ENCODE measurements at regions not wholly inside any gene's neighbourhood (a gene's known extent, or its start where the extent isn't known, plus 50 kb on each side); places are given as distances from the start of the nearest gene placed in this dataset.
"Not testable (repeated sequence)": the region's sequence is repeated elsewhere in the genome, so short reads cannot be mapped to it uniquely, and the experiment has no call there.

DNA sequence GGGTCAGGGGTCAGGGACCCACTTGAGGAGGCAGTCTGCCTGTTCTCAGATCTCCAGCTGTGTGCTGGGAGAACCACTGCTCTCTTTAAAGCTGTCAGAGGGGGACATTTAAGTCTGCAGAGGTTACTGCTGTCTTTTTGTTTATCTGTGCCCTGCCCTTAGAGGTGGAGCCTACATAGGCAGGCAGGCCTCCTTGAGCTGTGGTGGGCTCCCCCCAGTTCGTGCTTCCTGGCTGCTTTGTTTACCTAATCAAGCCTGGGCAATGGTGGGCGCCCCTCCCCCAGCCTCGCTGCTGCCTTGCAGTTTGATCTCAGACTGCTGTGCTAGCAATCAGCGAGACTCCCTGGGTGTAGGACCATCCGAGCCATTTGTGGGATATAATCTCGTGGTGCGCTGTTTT lies 830.5 kb upstream of the ANO3 start:
- not testable (repeated sequence) for DNase-seq (ENCODE audit: low read depth, low spot score)

DNA sequence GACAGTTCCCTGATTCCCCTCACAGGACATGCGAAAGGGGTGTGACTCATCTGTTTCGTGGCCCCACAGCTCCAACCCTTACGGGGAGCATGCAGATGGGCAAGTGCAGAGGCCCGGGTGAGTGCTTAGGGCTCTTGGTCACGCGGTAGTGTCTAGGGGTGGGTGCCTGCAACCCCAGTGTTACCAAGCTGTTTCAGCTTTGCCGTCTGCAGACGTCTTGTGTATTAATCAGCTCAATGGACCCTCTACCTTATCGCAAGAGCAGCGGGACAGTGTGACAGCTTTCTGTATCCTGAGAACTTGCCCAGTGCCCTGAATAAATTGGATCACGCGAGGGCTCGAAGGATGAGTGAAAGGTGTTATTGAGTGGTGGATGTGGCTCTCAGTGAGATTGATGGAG lies 816.4 kb upstream of the ANO3 start:
- DNase-seq (ENCODE audit: low read depth, low spot score) = no peak

DNA sequence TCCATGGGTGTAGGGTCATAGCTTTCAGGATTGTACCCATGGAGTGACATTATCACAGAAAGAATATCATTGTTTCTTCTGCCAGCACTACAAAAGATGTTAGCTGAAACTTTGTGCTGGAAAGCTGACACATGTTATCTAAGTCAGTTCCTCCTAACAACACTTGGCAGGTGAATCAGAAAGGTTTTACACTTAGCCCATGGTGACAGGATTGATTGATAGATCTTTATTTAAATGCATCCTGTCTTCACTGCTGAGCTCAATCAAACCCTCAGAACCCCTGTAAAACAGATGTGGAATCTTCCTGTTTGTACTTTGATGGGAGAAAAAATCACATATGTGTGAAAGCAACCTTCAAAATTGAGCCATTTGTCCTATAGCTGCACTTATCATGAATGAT lies 811.5 kb upstream of the ANO3 start:
- DNase-seq (ENCODE audit: low read depth, low spot score) = no peak

DNA sequence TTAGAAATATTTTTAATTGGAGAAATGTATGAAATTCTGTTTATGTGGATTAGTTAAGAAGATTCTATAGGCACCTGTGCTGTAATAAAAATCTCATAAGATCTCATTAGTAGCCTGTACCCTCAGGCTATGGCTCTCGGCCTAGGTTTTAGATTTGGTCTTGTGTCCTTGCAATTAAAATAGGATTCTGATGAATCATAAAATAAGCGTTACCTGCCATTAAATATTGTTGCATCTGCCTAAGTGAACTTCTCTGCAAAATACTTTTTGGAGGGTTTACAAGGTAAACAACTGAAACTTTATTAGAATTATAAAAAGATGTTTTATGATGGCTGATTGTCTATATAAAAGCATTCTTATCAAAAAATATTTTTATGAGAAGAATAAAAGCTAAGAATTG lies 804.1 kb upstream of the ANO3 start:
- no peak for DNase-seq (ENCODE audit: low read depth, low spot score)

DNA sequence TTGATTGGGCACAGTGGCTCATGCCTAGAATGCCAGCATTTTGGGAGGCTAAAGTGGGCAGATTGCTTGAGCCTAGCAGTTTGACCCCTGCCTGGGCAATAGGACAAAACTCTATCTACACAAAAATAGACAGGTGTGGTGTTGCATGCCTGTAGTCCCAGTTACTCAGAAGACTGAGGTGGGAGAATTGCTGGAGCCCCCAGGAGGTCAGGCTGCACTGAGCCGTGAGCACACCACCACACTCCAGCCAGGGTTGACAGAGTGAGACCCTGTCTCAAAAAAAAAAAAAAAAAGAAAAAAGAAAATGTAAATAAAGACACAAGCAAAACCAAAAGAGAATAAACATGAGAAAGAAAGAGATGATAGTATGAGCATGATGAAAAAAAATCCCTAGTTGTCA lies 802.4 kb upstream of the ANO3 start:
- DNase-seq (ENCODE audit: low read depth, low spot score) = no peak

DNA sequence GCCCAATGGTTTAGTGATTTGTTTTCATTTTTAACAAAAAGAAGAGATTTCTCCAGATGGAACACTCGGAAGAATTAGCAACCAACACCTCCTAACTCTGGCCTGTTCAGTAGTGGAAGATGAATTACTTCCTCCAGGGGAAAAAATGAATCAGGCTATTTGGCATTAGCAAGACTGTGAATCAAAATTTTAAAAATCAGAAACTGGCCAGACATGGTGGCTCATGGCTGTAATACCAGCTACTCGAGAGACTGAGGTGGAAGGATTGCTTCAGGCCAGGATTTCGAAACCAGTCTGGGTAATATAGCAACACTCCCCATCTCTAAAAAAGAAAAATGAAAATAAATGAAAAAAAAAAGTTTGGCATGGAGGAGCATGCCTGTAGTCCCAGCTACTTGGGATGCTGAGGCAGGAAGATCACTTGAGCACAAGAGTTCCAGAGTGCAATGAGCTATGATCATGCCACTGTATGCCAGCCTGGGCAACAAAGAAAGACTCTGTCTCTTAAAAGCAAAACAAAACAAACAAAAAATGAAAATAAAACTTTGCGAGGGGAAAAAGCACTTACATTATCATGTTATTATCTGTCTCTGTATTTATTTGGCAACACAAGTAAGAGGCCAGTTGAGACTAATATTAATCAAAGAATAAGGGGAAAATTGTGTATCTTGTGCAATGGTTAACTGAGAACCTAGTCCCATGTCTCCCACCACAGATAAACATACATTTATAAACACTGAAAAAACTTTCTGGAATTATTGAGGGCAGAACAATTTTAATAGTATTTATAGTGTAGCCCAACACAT lies 796.3 kb upstream of the ANO3 start:
- no peak for DNase-seq (ENCODE audit: low read depth, low spot score)

DNA sequence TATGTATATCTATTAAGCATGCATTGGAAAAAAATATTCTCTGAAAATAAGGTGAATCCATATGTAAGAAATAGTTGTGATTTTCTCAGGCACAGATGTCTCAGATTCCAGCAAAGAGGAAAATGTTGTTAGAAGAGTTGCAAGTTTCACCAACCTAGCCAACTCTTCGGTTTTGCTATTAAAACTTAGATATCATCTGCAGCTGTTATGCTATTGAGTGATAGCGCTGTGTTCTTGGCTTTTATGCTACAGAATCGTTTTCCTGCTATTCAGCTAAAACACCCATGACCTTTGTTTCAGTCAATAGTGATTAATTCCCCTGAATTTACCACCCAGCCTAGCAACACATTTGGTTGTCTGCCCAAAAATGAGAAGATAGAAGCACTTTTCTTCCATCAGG lies 795.6 kb upstream of the ANO3 start:
- DNase-seq (ENCODE audit: low read depth, low spot score) = no peak

DNA sequence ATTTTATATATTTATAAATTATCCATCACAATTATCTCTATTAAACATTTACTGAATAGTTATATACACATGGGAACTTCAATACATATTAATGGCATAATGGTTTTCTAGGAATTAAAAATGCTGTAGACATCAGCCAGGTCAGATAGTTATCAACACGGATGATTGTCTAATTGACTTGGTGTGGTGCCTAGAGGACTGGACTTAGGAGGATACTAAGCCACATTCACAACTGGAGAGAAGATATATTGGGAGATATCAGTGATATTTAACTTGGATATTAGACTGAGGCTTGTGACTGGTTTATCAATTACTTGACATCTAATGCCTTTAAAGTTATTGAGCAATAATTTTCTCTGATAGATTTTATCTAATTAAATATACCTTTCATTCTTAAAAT lies 794.5 kb upstream of the ANO3 start:
- no peak for DNase-seq (ENCODE audit: low read depth, low spot score)

DNA sequence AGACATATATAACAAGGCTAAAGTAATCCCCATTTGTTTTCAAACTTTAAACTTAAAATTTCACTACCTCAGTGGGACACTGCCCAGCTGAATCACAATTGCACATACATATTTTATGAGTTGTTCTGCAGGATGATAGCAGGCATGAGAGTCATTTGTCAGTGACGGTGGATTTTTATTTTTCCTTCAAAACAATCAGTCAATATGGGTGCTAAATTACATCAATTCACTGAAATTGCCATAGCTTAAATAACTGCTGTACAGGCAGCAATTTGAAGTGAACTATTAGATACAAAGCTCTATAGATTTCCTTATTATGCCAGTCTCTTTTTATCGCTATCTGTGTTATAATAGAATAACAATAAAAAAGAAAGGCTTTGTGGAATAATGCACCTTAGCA lies 784.6 kb upstream of the ANO3 start:
- no peak for DNase-seq (ENCODE audit: low read depth, low spot score)

DNA sequence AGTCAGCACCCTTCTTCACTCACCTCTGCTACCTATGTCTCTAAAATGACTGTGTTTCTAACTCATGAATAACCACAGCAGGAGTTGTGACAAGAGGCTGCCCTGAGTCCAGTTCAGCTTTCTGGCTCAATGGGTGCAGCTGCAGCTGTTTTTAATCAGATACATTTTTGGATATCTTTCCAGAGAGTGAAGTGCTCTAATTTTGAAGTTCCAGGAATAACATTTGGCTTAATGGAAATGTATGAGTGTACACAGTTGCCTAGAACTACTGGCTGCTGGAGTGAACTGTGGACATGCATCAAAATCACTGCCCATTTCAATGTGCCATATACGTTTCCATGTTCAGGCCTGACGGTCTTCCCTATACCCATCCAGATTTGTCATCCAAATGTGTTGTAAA lies 769.5 kb upstream of the ANO3 start:
- no peak for DNase-seq (ENCODE audit: low read depth, low spot score)

DNA sequence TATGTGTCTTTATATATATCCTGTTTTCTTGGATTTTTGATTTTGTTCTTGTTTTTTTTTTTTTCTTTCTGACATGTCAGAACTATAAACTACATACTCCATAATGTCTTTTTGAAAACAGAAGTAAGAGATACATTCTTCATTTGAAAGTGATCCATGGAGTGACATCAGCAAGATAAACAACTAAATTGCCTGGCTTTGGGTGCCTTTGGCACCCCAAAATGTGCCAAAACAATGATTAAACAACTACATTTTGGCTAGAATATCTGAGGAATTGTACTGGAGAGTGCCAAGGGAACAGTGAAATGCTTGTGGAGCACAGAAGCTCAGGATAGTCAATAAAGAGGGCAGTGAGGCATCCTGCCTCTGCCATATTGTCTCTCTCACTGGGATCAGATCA lies 766.1 kb upstream of the ANO3 start:
- no peak for DNase-seq (ENCODE audit: low read depth, low spot score)

DNA sequence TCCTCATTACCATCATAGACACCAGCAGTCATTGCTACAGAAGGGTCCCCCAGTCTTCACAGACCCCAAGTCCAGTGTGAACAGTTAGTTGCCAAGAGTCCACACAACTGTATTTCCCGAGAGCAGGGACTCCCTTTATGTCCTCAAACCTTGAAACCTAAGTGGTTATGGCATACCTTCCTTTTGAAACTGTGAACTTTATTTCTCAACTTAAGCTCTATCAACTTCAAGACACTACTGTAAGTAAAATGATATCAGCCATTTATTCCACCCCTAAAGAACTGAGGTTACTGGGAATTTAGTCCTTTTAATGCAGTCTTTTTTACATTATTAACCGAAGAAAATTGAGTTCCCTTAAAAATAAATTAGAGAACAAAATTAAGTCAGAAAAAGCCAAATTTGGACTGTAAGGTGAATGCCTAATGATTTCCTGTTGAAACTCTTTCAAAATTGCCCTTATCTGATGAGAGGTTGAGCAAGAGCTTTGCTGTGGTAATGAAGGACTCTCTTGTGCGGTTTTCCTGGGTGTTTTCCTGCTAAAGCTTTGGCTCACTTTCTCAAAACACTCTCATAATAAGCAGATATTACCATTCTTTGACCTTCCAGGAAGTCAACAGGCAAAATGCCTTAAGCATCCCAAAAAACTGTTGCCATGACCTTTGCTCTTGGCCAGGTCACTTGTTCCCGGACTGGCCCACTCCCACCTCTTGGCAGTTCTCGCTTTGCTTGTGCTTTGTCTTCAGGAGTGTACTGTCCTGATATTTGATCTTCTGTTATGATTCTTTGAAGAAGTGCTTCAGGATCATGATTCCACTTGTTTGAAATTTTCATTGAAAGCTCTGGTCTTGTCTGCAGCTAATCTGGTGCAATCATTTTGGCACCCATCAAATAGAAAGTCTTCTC lies 765.4 kb upstream of the ANO3 start:
- DNase-seq (ENCODE audit: low read depth, low spot score) = no peak

DNA sequence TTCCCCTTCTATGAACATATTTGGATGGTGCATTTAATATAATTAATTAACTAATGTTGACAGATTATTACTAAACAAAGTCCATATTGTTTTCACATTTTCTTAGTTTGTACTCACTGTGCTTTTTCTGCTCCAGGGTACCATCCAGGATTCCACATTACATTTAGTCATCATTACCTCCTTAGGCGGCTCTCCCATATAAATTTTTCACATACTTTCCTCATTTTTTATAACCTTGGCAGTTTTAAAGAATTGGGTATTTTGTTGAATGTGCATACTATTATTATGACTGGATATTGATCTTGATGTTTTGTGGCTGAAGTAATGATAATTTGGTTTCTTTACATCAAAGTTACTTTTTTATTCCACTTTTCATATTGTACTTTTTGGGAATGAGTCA lies 755.6 kb upstream of the ANO3 start:
- DNase-seq (ENCODE audit: low read depth, low spot score) = no peak

DNA sequence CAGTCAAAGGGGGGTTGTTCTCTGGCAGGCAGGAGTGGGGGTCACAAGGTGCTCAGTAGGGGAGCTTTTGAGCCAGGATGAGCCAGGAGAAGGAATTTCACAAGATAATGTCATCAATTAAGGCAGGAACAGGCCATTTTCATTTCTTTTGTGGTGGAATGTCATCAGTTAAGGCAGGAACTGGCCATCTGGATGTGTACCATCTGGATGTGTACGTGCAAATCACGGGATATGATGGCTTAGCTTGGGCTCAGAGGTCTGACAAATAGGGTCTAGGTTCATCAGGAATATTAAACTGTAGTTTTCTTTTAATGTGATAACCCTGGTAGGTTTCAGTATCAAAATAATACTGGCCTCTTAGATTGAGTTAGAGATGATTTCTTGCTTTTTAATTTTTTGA lies 752.4 kb upstream of the ANO3 start:
- peak; percentile 0 for DNase-seq (ENCODE audit: low read depth, low spot score)

DNA sequence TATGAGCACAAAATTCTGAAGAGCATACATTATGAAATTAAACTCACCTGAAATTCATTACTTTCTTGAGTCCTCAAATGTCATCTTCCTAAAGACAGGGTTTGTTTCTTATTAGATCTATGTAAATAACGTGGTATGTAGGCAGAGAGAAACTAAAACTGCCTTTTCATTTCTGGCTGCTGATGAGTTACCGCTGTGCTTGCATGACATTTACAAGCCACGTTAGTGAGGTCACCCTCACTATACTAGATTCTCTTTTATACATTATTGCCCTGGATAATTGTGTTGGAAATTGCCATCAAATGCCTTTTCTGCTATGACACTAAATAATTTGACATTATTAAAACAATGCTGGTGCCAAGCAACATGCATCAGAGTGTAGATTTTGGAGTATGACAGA lies 748.3 kb upstream of the ANO3 start:
- no peak for DNase-seq (ENCODE audit: low read depth, low spot score)

DNA sequence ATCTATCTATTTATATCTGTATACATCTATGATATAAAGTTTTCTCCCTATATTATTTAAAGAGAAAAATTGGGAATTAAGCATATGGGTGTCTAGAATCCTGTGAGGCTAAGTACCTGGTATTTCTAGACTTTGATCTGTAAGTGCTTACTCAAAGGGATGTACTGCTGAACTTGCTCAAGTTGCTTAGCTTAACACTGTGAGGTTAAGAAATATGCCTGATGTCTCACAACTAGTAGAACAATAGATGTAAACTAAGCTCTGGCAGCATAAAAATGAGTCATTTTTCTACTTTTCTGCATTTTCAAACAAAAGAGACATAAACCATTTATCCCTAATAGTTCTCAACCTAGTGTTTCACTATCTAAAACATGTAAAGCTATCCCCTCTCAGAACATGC lies 744.4 kb upstream of the ANO3 start:
- DNase-seq (ENCODE audit: low read depth, low spot score) = no peak

DNA sequence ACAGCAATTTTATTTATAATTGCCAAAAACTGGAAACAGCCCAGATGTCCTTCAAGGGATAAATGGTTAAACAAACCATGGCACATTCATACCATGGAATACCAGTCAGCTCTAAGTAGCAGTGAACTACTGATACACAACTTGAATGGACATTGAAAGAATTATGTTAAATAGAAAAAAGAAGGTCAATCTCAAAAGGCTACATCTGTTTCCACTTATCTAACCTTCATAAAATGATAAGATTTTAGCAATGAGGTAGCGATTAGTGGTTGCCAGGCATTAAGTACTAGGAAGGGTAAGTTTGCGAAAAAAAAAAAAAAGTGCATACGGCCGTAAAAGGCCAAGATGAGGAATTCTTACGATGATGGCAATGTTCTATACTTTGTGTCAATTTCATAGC lies 738.7 kb upstream of the ANO3 start:
- DNase-seq (ENCODE audit: low read depth, low spot score) = no peak

DNA sequence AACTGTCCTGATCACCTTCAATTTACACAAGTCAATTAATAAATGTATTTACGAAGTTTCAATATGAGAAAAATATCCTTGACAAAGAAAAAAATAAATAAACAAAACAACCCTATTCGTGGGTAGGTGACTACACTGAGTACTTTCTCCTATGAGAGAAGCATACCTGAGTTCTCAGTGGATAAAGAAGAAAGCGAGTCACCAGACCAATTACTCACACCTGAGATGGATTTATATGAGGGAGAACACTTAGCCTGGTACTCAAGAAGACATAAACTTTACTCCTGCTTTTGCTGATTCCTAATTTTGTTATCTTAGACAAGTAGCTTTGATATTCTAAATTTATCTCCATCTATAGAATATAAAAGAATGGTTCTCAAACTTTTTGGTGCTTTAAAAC lies 735.2 kb upstream of the ANO3 start:
- no peak for DNase-seq (ENCODE audit: low read depth, low spot score)

DNA sequence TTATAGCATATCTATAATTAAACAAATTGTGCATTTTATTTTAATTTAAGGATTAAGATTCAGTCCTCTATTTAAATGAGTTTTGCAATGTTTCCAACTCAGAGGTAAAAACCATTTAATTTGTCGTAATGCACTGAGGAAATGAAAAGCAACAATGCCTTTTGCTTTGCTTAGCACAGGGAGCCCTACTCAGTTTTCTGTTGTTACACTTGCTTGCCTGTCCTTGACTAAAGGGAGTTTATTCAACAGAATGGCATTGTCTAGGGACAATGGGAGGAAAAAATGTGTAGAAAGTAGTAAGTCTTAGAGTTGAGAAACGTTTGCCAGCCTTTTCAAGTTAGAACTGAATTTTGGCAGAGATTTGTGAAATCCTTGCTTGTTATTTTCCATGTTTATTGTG lies 734.2 kb upstream of the ANO3 start:
- DNase-seq (ENCODE audit: low read depth, low spot score) = no peak

DNA sequence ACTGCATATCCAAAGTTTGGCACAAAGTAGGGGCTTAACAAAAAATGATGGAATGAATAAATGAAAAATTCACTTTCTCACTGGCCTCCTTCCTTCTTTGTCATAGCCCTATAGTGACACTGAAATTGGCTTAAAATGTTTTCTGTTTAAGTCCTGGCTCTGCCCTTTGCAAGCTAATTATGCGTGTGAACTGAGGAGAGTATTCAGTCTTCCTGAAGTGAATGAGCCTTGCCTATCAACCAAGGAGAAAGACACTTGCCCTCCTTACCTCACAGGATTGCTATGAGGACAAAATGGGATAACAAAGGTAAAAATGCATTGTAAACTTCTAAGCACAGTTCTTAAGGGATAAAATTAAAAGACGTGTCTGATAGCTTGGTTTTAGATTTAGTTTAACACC lies 729.8 kb upstream of the ANO3 start:
- peak; percentile 1 for DNase-seq (ENCODE audit: low read depth, low spot score)

DNA sequence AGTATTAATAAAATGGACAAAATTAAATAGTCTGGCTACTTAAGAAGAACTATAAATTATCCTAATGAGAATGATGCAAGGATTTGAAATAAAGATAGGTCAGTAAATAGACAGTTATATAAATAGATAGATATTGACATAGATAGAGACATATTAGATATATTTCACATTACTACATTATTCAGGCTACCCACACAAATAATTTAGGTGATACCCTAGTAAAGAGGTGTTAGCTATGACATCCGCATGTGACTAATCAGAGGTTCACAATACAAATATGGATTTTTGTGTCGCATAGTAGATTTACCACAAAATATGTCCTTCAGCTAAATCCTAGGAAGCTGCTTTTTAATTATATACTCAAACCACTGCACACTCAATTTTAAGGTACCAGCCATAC lies 729.0 kb upstream of the ANO3 start:
- no peak for DNase-seq (ENCODE audit: low read depth, low spot score)

DNA sequence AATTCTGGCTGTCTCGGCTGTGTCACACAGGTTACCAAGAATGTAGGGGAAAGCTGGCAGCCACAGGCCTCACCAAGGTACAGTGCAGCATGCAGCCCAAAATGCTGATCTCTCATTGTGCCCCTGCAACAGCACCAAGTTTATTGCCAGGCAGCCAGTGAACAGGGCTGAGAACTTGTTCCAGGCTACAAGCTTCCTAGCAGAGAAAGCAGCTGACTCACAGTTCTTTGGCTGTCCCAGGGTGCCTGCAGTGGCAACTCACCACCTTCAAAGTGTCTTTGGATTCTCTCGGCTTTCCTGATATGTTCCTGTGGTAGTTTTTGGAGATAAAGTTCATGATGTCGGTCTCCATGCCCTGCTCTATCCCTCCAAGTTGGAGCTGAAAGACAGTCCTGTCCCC lies 719.1 kb upstream of the ANO3 start:
- no peak for DNase-seq (ENCODE audit: low read depth, low spot score)

DNA sequence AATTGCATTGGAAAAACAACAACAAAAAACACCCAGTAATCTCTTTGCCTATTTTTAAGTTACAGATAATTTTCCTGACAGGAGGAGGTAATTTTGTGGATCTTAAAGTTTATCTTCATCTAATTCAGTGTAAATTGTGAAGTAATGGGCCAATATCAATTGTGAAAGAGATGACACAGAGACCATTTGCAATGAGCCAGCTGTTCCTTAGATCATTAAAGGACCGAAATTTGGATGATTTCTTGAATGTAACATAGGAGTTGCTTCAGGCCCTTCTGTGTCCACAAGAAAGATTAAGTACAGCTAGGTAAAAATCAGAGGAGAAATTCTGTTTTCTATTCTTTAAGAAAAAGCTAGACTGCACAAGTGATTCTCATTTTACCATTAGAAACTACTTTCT lies 718.5 kb upstream of the ANO3 start:
- DNase-seq (ENCODE audit: low read depth, low spot score) = no peak

All from iPS DF 19.7 (cell line).